ENCODE measurements at regions not wholly inside any gene's neighbourhood (a gene's known extent, or its start where the extent isn't known, plus 50 kb on each side); places are given as distances from the start of the nearest gene placed in this dataset.

- no peak overlapping the region for H3K27ac ChIP-seq (ENCODE audit: low read depth, low read length)
- H3K4me2 ChIP-seq (ENCODE audit: low read length) = no peak overlapping the region
- POLR2A ChIA-PET = no interaction called here
- no peaks in the 10 kb centered on the region for H3K79me2 ChIP-seq (ENCODE audit: insufficient read depth, low read length)
- peak; percentile 42 for ATAC-seq
- intact Hi-C loops (cut with micrococcal nuclease) = no loop called here
- no peaks in the 10 kb centered on the region for H3K9me3 ChIP-seq (ENCODE audit: control insufficient read depth in 1 of 2, insufficient read depth in 1 of 2, low read depth in 1 of 2, low read length in 2 of 2)
- H3K9me2 ChIP-seq (ENCODE audit: insufficient read depth) = no peaks in the 10 kb centered on the region
- 0 out of 2 replicates have a peak, but pooled peaks have one; percentile 30 for TF ChIP-seq CEBPB (IDR thresholded peaks at IDR 0.05; ENCODE audit: low read depth)
- TF ChIP-seq EZH2phosphoT487 (IDR thresholded peaks at IDR 0.05; ENCODE audit: borderline replicate concordance) = no peak
- TF ChIP-seq FOSL1 (IDR thresholded peaks at IDR 0.05; ENCODE audit: low read depth) = no peak
- TF ChIP-seq SIN3A (IDR thresholded peaks at IDR 0.05; ENCODE audit: low read depth) = no peak
- TF ChIP-seq CTCF (IDR thresholded peaks at IDR 0.05 in 2 of 3, conservative IDR thresholded peaks at IDR 0.05 in 1 of 3; ENCODE audit: borderline replicate concordance in 1 of 3, insufficient read depth in 1 of 3, low read depth in 2 of 3, low read length in 2 of 3) = no peak
- peak; percentile 28 for TF ChIP-seq TCF7L2 (IDR thresholded peaks at IDR 0.05; ENCODE audit: borderline replicate concordance, extremely low read depth, insufficient read depth, insufficient read length)
- no peak for TF ChIP-seq SRF (IDR thresholded peaks at IDR 0.05; ENCODE audit: low read depth)
- TF ChIP-seq EZH2 (IDR thresholded peaks at IDR 0.05) = no peak
- TF ChIP-seq EGR1 (IDR thresholded peaks at IDR 0.05; ENCODE audit: low read depth) = no peak
- no peak for TF ChIP-seq ZFX (IDR thresholded peaks at IDR 0.05)
- BruUV-seq (replicated peaks) = no TSS peak
- H3K4me1 ChIP-seq (ENCODE audit: control insufficient read depth in 1 of 2, insufficient read depth in 2 of 2, low read length in 2 of 2) = peaks cover 13 to 14% of the 10 kb centered on the region in 2 experiments
- RAD21 ChIA-PET (ENCODE audit: low non-redundant PET in 1 of 2, low total read pairs in 2 of 2, uncharacterized antibody in 2 of 2, unreplicated experiment in 2 of 2) = no interaction called here
- H3K4me3 ChIP-seq (replicated peaks in 1 of 2; ENCODE audit: low read depth in 1 of 2, low read length in 2 of 2) = no peak overlapping the region
- no peaks in the 10 kb centered on the region for H3K27me3 ChIP-seq (ENCODE audit: insufficient read depth, low read length)
- CTCF ChIA-PET = no interaction called here
- no peaks in the 10 kb centered on the region for H3K36me3 ChIP-seq (ENCODE audit: control insufficient read depth in 1 of 2, insufficient read depth in 2 of 2, low read length in 2 of 2)
- DNase-seq (ENCODE audit: low read depth, low spot score) = peak; percentile 3
- no peak overlapping the region for H3K9ac ChIP-seq (ENCODE audit: low read length)
- no peak overlapping the region for H2AFZ ChIP-seq (ENCODE audit: low read depth, low read length, poor library complexity, severe bottlenecking)
- H4K20me1 ChIP-seq (ENCODE audit: insufficient read depth) = no peaks in the 10 kb centered on the region
These were observed 125.3 kb upstream of the SPRED1 start for GRCh38 chr15:38127306-38127771.

Measured in HCT116 (cell line).